8988T (cell line): ENCODE measurements at regions not wholly inside any gene's neighbourhood (a gene's known extent, or its start where the extent isn't known, plus 50 kb on each side); places are given as distances from the start of the nearest gene placed in this dataset.

Experiments used
- DNase-seq: peaks from one replicate; pipeline ENCODE4 v3.0.0; 2011

- no peak for DNase-seq
Observed at GRCh38 chrX:40449396-40449795, 131.4 kb upstream of the ATP6AP2 start.

DNA sequence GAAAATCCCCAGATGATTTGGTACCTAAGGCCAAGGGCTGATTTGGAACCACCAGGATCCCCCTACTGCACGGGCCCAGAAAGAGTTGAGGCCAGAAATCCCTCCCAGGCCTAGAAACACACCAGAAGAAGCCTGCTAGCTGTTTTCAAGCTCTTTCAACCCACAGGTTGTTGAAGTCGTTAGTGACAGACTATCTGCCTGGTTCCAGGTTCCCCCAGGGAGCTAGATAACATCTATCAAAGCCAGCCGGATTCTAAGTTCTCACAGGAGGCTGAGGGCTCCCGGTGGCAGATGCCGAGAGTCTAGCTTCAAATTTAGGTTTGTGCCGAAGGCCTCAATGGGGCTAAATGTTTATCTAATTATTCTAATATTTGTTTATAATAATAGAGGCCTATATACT lies 132.0 kb upstream of the ATP6AP2 start:
- DNase-seq: no peak

- no peak for DNase-seq
Observed at GRCh38 chrX:40446921-40447320, 133.8 kb upstream of the ATP6AP2 start.

DNA sequence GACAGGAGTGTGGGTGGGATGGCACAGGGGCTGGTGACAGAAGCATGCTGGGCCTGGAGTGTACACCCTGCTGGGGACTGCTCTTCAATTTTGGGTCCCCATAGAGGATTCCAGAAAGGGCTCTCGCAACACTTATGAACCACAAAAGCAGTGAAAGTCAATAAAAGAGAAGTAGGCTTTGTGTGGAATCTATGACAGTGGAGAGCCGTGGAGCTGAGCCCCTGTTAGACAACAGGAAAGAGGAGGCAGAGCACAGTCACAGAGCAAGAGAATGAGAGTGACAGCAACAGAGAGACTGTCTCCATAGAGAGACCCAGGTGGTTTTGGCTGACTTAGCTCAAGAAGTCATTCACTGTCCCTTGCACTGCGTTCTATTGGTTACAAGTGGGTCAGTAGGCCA lies 135.1 kb upstream of the ATP6AP2 start:
- DNase-seq: no peak

DNA sequence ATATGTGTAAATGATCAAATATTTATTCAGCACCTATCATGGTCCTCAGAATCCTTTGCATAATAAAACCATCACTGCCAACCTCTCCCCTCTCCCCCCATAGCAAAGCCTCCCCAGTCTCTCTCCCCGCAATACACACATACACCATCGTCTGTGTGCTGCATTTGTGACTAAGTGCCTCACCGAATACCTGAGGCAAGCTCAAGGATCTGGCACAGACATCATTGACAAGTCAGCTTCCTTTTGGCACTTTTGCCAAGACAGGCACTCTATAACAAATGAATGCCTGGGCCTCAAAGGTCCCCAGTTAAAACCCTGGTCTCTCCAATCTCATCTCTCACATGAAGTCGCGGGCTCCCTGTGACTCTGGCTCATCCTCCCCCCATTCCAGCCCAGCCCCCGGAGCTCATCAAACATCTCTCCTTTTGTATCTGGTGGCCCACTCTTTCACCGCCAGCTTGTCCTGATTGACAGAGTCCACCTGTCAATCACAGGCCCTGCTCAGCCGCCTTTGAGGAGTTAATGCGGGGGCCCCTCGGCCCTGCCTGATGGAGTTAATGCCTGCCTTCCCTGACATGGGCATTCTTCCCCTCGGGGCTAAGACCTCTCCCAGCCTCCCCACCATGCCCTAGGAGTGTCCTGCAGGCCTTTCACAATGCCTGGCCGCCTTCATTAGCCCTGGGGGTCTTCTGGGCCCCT lies 135.8 kb upstream of the ATP6AP2 start:
- no peak for DNase-seq

GRCh38 chrX:40444133-40444532 lies 136.6 kb upstream of the ATP6AP2 start:
- no peak for DNase-seq

GRCh38 chrX:40440866-40441265 lies 139.9 kb upstream of the ATP6AP2 start:
- DNase-seq: no peak

GRCh38 chrX:40439625-40440532 lies 140.9 kb upstream of the ATP6AP2 start:
- DNase-seq: no peak

GRCh38 chrX:40437348-40437747 lies 143.4 kb upstream of the ATP6AP2 start:
- no peak for DNase-seq

DNA sequence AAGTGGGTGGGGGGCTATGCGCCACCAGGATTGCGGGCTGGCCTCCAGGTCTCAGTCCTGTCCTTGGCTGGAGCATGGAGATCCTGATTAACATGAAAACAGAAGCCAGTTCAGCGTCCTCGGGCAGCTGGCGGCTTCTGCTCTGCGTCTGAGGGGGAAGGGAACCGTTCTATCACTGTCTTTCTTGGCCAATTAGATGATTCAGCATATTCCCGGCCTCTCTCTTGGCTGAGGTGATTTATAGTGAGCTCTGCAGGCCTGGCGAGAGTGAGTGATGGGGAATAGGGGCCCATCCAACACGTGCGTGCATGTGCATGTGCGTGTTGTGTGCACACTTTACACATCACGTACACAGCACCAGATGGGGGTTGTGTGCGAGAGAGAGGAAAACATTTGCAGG lies 145.8 kb upstream of the ATP6AP2 start:
- no peak for DNase-seq

DNA sequence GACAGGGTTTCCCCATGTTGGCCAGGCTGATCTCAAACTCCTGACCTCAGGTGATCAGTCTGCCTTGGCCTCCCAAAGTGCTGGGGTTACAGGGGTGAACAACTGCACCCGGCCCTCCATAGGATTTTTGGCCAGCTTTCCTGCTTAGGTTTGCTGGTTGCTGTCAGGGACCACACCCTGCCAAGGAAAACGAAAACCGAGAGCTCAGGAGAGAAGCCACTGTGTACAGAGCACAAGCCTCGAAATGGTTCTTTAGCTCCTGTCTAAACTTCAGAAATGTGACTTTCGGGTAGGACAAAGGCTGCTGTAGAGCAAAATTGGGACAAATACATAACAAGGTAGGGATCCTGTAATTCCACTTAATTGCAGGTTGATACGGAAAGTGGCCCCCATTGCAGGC lies 146.3 kb upstream of the ATP6AP2 start:
- DNase-seq: no peak

DNA sequence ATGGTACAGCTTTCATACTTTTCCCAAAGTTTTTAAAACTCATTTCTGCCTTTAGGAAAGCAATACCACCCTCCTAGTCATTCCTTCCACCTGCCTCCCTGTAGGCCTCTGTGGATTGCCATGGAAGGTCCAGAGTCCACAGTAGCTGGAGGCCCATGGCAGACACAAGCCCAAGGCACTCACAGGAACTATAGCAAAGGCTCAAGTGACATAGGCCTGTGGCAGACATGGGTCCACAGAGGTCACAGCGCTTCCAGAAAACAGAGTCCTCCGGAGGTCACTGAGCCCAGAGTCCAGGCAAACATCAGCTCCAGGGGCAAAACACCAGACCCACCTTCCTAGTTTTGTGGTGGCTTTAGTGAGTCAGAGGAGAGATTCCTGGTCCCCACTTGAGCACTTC lies 147.6 kb upstream of the ATP6AP2 start:
- DNase-seq: no peak

- no peak for DNase-seq
Observed at GRCh38 chrX:40424259-40424658, 156.5 kb upstream of the ATP6AP2 start.

DNA sequence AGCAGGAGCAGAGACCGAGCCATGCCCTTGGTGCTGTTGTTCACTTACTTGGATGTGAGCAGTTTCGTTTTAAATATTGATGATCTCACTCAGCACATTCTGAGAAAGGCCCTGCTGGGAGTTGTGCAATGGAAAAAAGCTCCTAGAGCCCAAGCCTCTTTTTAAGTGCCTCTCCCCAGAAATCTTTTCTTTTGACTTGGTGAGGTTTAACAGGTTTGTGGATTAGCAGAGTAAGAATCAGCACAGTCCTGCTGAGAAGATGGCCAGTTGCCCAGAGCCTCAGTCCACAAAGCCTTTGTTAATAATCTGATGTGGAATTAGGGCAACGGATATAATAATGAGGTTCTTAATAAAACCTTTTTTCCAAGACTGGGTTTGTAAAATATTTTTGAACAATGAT lies 157.5 kb upstream of the ATP6AP2 start:
- no peak for DNase-seq

DNA sequence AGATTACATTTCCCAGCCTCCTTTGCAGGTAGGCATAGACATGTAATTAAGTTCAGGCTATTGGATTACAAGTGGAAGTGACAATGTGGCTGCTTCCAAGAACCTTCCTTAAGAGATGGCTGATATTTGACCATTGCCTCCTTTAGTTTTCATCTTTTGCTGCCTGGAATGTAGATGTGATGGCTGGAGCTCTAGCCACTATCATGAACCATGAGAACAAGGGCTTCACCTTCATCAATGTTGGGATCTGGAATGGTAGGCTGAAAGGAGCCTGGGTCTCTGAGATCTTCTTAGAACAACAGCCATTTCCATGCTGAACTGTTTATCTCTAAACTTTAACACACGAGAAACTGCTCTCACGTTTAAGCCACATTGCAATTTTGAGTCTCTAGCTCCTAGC lies 158.7 kb upstream of the ATP6AP2 start:
- DNase-seq: no peak

DNA sequence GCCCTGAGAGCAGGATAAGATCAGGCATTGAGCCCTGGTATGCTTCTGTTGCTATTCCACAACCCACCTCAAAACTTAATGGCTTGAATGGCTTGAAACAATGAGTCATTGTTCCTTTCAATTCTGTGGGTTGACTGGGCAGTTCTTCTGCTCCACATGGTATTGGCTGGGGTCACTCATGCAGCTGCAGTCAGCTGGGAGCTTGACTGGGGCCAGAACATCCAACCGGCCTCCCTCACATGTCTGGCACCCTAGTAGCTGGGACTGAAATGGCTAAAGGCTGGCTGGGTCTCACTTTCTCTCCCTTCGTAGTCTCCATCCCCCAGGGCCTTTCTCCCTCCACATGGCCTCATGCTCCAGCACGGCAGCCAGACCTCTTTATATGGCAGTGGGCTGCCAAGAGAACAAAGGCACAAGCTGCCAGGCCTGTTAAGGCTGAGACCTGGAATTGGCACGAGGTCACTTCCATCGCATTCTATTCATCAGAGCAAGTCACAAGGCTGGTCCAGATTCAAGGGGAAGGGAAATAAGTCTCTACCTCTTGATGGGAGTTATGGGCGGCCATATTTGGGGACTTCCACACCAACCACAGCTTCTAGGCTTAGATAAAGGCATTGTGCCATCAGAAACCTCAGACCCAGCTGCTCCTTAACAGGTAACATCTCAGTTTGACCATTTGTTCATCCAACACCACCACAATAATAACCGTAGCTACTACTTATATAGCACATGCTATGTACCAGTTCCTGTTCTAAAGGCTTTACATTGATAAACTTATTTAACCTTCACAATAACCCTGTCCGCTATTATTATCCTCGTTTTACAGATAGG lies 159.7 kb upstream of the ATP6AP2 start:
- DNase-seq: no peak

- no peak for DNase-seq
Observed at GRCh38 chrX:40418813-40419195, 162.0 kb upstream of the ATP6AP2 start.

- DNase-seq: no peak
Observed at GRCh38 chrX:40418146-40418812, 162.5 kb upstream of the ATP6AP2 start.

GRCh38 chrX:40415675-40416074 lies 165.1 kb upstream of the ATP6AP2 start:
- no peak for DNase-seq

DNA sequence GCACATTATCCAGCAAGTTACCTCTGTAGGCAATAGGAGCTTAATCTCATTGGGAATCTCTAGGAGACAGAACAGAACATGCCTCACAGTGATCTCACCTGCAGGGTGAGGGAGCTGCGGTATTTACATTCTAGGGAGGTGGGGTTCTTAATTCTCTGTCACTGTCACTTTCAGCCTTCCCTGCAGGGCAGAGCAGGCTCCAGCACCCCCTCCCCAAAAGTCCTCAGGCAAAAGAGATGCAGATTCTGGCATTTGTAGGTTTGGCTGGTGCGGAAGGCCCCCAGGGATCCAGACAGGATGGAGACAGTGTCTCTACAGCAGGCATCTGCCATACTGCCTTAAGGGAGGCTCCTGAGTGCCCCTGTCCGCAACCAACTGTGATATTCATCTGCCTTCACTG lies 166.4 kb upstream of the ATP6AP2 start:
- no peak for DNase-seq

GRCh38 chrX:40411340-40412111 lies 169.2 kb upstream of the ATP6AP2 start:
- no peak for DNase-seq

- DNase-seq: no peak
Observed at GRCh38 chrX:40410859-40411258, 169.9 kb upstream of the ATP6AP2 start.
